ENCODE measurements at regions not wholly inside any gene's neighbourhood (a gene's known extent, or its start where the extent isn't known, plus 50 kb on each side); places are given as distances from the start of the nearest gene placed in this dataset.

GRCh38 chr5:165780901-165781300 is 2275.5 kb downstream of the MAT2B start:
- dilution Hi-C loops (cut with MboI; ENCODE audit: extremely low pct_ligation_motif_present, low sequenced_read_pairs), result no loop called here
- CTCF ChIA-PET, result no interaction called here

GRCh38 chr5:165781738-165782137 is 2276.3 kb downstream of the MAT2B start:
- H3K27ac ChIP-seq (ENCODE audit: insufficient read depth, low read depth, low read length), result no peak overlapping the region
- H3K4me3 ChIP-seq (replicated peaks in 1 of 3; ENCODE audit: insufficient read depth in 1 of 3, low read depth in 1 of 3, low read length in 3 of 3), result no peak overlapping the region
- FAIRE-seq (no peak), DNase-seq (ENCODE audit: low read depth, low spot score) (no peak)
- no peaks in the 10 kb centered on the region for H3K27me3 ChIP-seq (ENCODE audit: control insufficient read depth in 2 of 2, insufficient read depth in 2 of 2, low read length in 2 of 2)
- H4K20me1 ChIP-seq (replicated peaks; ENCODE audit: control insufficient read depth, extremely low read depth, insufficient read depth, low read length), result no peaks in the 10 kb centered on the region
- no peaks in the 10 kb centered on the region for H3K36me3 ChIP-seq (ENCODE audit: control insufficient read depth in 2 of 2, extremely low read depth in 1 of 2, insufficient read depth in 2 of 2, low read length in 2 of 2)
- CTCF ChIA-PET, result no interaction called here
- no peaks in the 10 kb centered on the region for H3K79me2 ChIP-seq (ENCODE audit: control insufficient read depth, insufficient read depth, low read length)
- no peaks in the 10 kb centered on the region for H3K4me1 ChIP-seq (ENCODE audit: control insufficient read depth, extremely low read depth, insufficient read depth, low read length)
- dilution Hi-C loops (cut with MboI; ENCODE audit: extremely low pct_ligation_motif_present, low sequenced_read_pairs) (no loop called here), intact Hi-C loops (cut with micrococcal nuclease) (no loop called here)
- H3K9me1 ChIP-seq (replicated peaks; ENCODE audit: control insufficient read depth, extremely low read depth, insufficient read depth, low read length), result no peaks in the 10 kb centered on the region
- no peaks in the 10 kb centered on the region for H3K9me3 ChIP-seq (replicated peaks; ENCODE audit: control insufficient read depth, insufficient read depth, low read length)
- TF ChIP-seq CTCF (IDR thresholded peaks at IDR 0.05; ENCODE audit: extremely low read depth in 1 of 2, insufficient read depth in 1 of 2, low read depth in 1 of 2, low read length in 2 of 2) (no peak), POLR2A (IDR thresholded peaks at IDR 0.05; ENCODE audit: low read depth, low read length) (no peak), MYC (IDR thresholded peaks at IDR 0.05; ENCODE audit: low read depth, low read length) (no peak), JUN (IDR thresholded peaks at IDR 0.05; ENCODE audit: borderline replicate concordance, insufficient read depth, insufficient read length, low read depth) (no peak), MAX (IDR thresholded peaks at IDR 0.05; ENCODE audit: insufficient read depth, insufficient read length) (no peak), GATA2 (IDR thresholded peaks at IDR 0.05; ENCODE audit: insufficient read depth, insufficient read length, low read depth, low read length) (no peak), FOS (IDR thresholded peaks at IDR 0.05; ENCODE audit: borderline replicate concordance, insufficient read depth, low read length) (no peak), EZH2 (IDR thresholded peaks at IDR 0.05; ENCODE audit: borderline replicate concordance, low read depth, low read length, severe bottlenecking) (no peak), POLR2AphosphoS5 (IDR thresholded peaks at IDR 0.05; ENCODE audit: insufficient read depth, low read depth, low read length) (no peak)
- no peak overlapping the region for H2AFZ ChIP-seq (ENCODE audit: low read depth, low read length)
- H3K9ac ChIP-seq (replicated peaks; ENCODE audit: extremely low read depth, insufficient read depth, low read length), result no peak overlapping the region
- H3K4me2 ChIP-seq (ENCODE audit: insufficient read depth, low read length), result no peak overlapping the region
- BruUV-seq (replicated peaks), result no TSS peak
- POLR2A ChIA-PET, result no interaction called here

More at GRCh38 chr5:165780901-165781300, 2275.5 kb downstream of the MAT2B start:
- POLR2A ChIA-PET, result no interaction called here
- Histone ChIP-seq H4K20me1 (replicated peaks; ENCODE audit: control insufficient read depth, extremely low read depth, insufficient read depth, low read length) (no peaks in the 10 kb centered on the region), H3K9ac (replicated peaks; ENCODE audit: extremely low read depth, insufficient read depth, low read length) (no peak overlapping the region), H3K79me2 (ENCODE audit: control insufficient read depth, insufficient read depth, low read length) (no peaks in the 10 kb centered on the region), H2AFZ (ENCODE audit: low read depth, low read length) (no peak overlapping the region), H3K4me2 (ENCODE audit: insufficient read depth, low read length) (no peak overlapping the region), H3K36me3 (ENCODE audit: control insufficient read depth in 2 of 2, extremely low read depth in 1 of 2, insufficient read depth in 2 of 2, low read length in 2 of 2) (no peaks in the 10 kb centered on the region), H3K4me1 (ENCODE audit: control insufficient read depth, extremely low read depth, insufficient read depth, low read length) (no peaks in the 10 kb centered on the region), H3K9me3 (replicated peaks; ENCODE audit: control insufficient read depth, insufficient read depth, low read length) (no peaks in the 10 kb centered on the region), H3K27ac (ENCODE audit: insufficient read depth, low read depth, low read length) (no peak overlapping the region), H3K27me3 (ENCODE audit: control insufficient read depth in 2 of 2, insufficient read depth in 2 of 2, low read length in 2 of 2) (no peaks in the 10 kb centered on the region), H3K9me1 (replicated peaks; ENCODE audit: control insufficient read depth, extremely low read depth, insufficient read depth, low read length) (no peaks in the 10 kb centered on the region), H3K4me3 (replicated peaks in 1 of 3; ENCODE audit: insufficient read depth in 1 of 3, low read depth in 1 of 3, low read length in 3 of 3) (no peak overlapping the region)
- DNase-seq (ENCODE audit: low read depth, low spot score) (no peak), FAIRE-seq (no peak)
- TF ChIP-seq FOS (IDR thresholded peaks at IDR 0.05; ENCODE audit: borderline replicate concordance, insufficient read depth, low read length), result no peak
- intact Hi-C loops (cut with micrococcal nuclease), result no loop called here
- no TSS peak for BruUV-seq (replicated peaks)

Measured in endothelial cell of umbilical vein (primary cell).